ENCODE measurements at regions not wholly inside any gene's neighbourhood (a gene's known extent, or its start where the extent isn't known, plus 50 kb on each side); places are given as distances from the start of the nearest gene placed in this dataset.

- DNase-seq (ENCODE audit: low read depth, low spot score) (no peak), FAIRE-seq (no peak)
- no peak overlapping the region for H3K27ac ChIP-seq (ENCODE audit: control insufficient read depth, insufficient read depth, low read length)
- no peak for TF ChIP-seq EZH2 (IDR thresholded peaks at IDR 0.05; ENCODE audit: low read length)
- TF ChIP-seq, protein P1, sequence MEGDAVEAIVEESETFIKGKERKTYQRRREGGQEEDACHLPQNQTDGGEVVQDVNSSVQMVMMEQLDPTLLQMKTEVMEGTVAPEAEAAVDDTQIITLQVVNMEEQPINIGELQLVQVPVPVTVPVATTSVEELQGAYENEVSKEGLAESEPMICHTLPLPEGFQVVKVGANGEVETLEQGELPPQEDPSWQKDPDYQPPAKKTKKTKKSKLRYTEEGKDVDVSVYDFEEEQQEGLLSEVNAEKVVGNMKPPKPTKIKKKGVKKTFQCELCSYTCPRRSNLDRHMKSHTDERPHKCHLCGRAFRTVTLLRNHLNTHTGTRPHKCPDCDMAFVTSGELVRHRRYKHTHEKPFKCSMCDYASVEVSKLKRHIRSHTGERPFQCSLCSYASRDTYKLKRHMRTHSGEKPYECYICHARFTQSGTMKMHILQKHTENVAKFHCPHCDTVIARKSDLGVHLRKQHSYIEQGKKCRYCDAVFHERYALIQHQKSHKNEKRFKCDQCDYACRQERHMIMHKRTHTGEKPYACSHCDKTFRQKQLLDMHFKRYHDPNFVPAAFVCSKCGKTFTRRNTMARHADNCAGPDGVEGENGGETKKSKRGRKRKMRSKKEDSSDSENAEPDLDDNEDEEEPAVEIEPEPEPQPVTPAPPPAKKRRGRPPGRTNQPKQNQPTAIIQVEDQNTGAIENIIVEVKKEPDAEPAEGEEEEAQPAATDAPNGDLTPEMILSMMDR (optimal IDR thresholded peaks at IDR 0.05 in 1 of 3, IDR thresholded peaks at IDR 0.05 in 1 of 3, conservative IDR thresholded peaks at IDR 0.05 in 1 of 3; ENCODE audit: extremely low read depth in 1 of 3, insufficient read depth in 2 of 3, low read length in 3 of 3): no peak
- no peak overlapping the region for H3K4me2 ChIP-seq (ENCODE audit: control insufficient read depth, extremely low read depth, insufficient read depth, low read depth, low read length)
- peaks cover 7% of the 10 kb centered on the region for H3K4me1 ChIP-seq (ENCODE audit: control insufficient read depth, extremely low read depth, insufficient read depth, low read length)
- H3K36me3 ChIP-seq (ENCODE audit: control insufficient read depth in 2 of 2, extremely low read depth in 1 of 2, insufficient read depth in 2 of 2, low read length in 2 of 2): no peaks in the 10 kb centered on the region
- H3K9ac ChIP-seq (ENCODE audit: control insufficient read depth, extremely low read depth, insufficient read depth, low read length): no peak overlapping the region
- H4K20me1 ChIP-seq (ENCODE audit: control insufficient read depth, extremely low read depth, insufficient read depth, low read length): no peaks in the 10 kb centered on the region
- H3K4me3 ChIP-seq (ENCODE audit: control insufficient read depth in 2 of 3, extremely low read depth in 1 of 3, insufficient read depth in 2 of 3, low read depth in 1 of 3, low read length in 3 of 3): no peak overlapping the region
- no peaks in the 10 kb centered on the region for H3K79me2 ChIP-seq (ENCODE audit: control insufficient read depth, insufficient read depth, low read length)
- H3K9me1 ChIP-seq (ENCODE audit: control insufficient read depth, extremely low read depth, insufficient read depth, low read length): no peaks in the 10 kb centered on the region
- H3K27me3 ChIP-seq (ENCODE audit: control insufficient read depth, extremely low read depth, insufficient read depth, low read length): no peaks in the 10 kb centered on the region
- no peak overlapping the region for H2AFZ ChIP-seq (ENCODE audit: control insufficient read depth, low read length)
- H3K9me3 ChIP-seq (ENCODE audit: control insufficient read depth, low read depth, low read length): no peaks in the 10 kb centered on the region
- dilution Hi-C loops (cut with MboI; ENCODE audit: extremely low pct_ligation_motif_present, low sequenced_read_pairs): no loop called here
These were observed 126.4 kb upstream of the NOCT start for GRCh38 chr4:138889216-138889615.

- Histone ChIP-seq H3K36me3 (ENCODE audit: control insufficient read depth in 2 of 2, extremely low read depth in 1 of 2, insufficient read depth in 2 of 2, low read length in 2 of 2) (no peaks in the 10 kb centered on the region), H2AFZ (ENCODE audit: control insufficient read depth, low read length) (no peak overlapping the region), H3K9ac (ENCODE audit: control insufficient read depth, extremely low read depth, insufficient read depth, low read length) (no peak overlapping the region), H3K4me1 (ENCODE audit: control insufficient read depth, extremely low read depth, insufficient read depth, low read length) (no peaks in the 10 kb centered on the region), H3K9me1 (ENCODE audit: control insufficient read depth, extremely low read depth, insufficient read depth, low read length) (no peaks in the 10 kb centered on the region), H3K4me3 (ENCODE audit: control insufficient read depth in 2 of 3, extremely low read depth in 1 of 3, insufficient read depth in 2 of 3, low read depth in 1 of 3, low read length in 3 of 3) (no peak overlapping the region), H4K20me1 (ENCODE audit: control insufficient read depth, extremely low read depth, insufficient read depth, low read length) (no peaks in the 10 kb centered on the region), H3K79me2 (ENCODE audit: control insufficient read depth, insufficient read depth, low read length) (no peaks in the 10 kb centered on the region), H3K27ac (ENCODE audit: control insufficient read depth, insufficient read depth, low read length) (no peak overlapping the region), H3K9me3 (ENCODE audit: control insufficient read depth, low read depth, low read length) (no peaks in the 10 kb centered on the region), H3K4me2 (ENCODE audit: control insufficient read depth, extremely low read depth, insufficient read depth, low read depth, low read length) (no peak overlapping the region), H3K27me3 (ENCODE audit: control insufficient read depth, extremely low read depth, insufficient read depth, low read length) (no peaks in the 10 kb centered on the region)
- FAIRE-seq (no peak), DNase-seq (ENCODE audit: low read depth, low spot score) (no peak)
- no peak for TF ChIP-seq EZH2 (IDR thresholded peaks at IDR 0.05; ENCODE audit: low read length)
- TF ChIP-seq, protein P1 (optimal IDR thresholded peaks at IDR 0.05 in 1 of 3, IDR thresholded peaks at IDR 0.05 in 1 of 3, conservative IDR thresholded peaks at IDR 0.05 in 1 of 3; ENCODE audit: extremely low read depth in 1 of 3, insufficient read depth in 2 of 3, low read length in 3 of 3): no peak
- dilution Hi-C loops (cut with MboI; ENCODE audit: extremely low pct_ligation_motif_present, low sequenced_read_pairs): no loop called here
These were observed 127.8 kb upstream of the NOCT start for GRCh38 chr4:138887741-138888140.
